Rectal smooth muscle tissue (tissue), 1 donor: ENCODE measurements at regions not wholly inside any gene's neighbourhood (a gene's known extent, or its start where the extent isn't known, plus 50 kb on each side); places are given as distances from the start of the nearest gene placed in this dataset.
"Not testable (repeated sequence)": the region's sequence is repeated elsewhere in the genome, so short reads cannot be mapped to it uniquely, and the experiment has no call there.

Experiments
- H3K27ac ChIP-seq: one replicate; pipeline ENCODE4 v1.7.0; 2013; ENCODE audit warnings: low read depth, low read length, inconsistent platforms
- H3K27me3 ChIP-seq: one replicate; pipeline ENCODE4 v1.7.0; 2013; ENCODE audit warnings: low read length; ENCODE audit not compliant: control insufficient read depth, insufficient read depth
- H3K36me3 ChIP-seq: one replicate; pipeline ENCODE4 v1.7.0; 2013; ENCODE audit warnings: low read length; ENCODE audit not compliant: control insufficient read depth, insufficient read depth
- H3K4me1 ChIP-seq: one replicate; pipeline ENCODE4 v1.7.0; 2013; ENCODE audit warnings: low read length; ENCODE audit not compliant: control insufficient read depth, insufficient read depth
- H3K4me3 ChIP-seq: one replicate; pipeline ENCODE4 v1.7.0; 2013; ENCODE audit warnings: low read length
- H3K9ac ChIP-seq: one replicate; pipeline ENCODE4 v1.7.0; 2013; ENCODE audit warnings: low read length

DNA sequence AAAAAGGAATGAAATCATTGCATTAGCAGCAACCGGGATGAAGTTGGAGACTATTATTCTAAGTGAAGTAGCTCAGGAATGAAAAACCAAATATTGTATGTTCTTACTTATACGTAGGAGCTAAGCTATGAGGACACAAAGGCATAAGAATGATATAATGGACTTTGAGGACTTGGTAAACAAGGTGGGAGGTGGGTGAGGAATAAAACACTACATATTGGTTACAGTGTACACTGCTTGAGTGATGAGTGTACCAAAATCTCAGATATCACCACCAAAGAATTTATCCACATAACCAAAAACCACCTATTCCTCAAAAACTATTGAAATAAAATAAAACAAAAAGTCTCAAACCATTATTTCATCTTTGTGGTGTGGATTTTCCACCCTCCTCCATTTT is 593.5 kb downstream of the TENT5A start:
- H3K27me3 ChIP-seq: no peaks in the 10 kb centered on the region
- no peak overlapping the region for H3K9ac ChIP-seq
- H3K4me1 ChIP-seq: no peaks in the 10 kb centered on the region
- H3K36me3 ChIP-seq: no peaks in the 10 kb centered on the region
- H3K4me3 ChIP-seq: no peak overlapping the region
- H3K27ac ChIP-seq: no peak overlapping the region

DNA sequence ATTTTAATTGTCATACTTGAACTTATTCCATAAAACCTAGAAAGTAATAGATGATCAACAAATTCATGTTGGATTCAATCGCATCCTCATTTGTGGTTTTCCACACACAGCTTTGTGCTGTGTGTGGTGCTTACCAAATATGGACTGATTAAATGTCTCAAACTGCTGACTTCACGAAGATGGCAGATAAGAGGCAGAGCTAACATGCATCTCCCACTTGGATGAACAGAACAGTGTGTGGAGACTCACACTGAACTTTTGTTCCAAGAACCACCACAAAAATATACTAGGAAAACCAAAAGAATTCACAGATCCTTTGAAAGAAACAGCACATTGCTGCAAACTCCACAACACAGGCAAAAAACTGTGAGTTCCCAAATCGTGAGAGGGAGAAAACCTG is 603.7 kb downstream of the TENT5A start:
- no peak overlapping the region for H3K27ac ChIP-seq
- H3K27me3 ChIP-seq: no peaks in the 10 kb centered on the region
- no peaks in the 10 kb centered on the region for H3K4me1 ChIP-seq
- H3K9ac ChIP-seq: no peak overlapping the region
- H3K4me3 ChIP-seq: no peak overlapping the region
- H3K36me3 ChIP-seq: no peaks in the 10 kb centered on the region

GRCh38 chr6:81145506-81145905 is 607.0 kb downstream of the TENT5A start:
- H3K4me3 ChIP-seq: no peak overlapping the region
- H3K9ac ChIP-seq: no peak overlapping the region
- no peaks in the 10 kb centered on the region for H3K27me3 ChIP-seq
- no peaks in the 10 kb centered on the region for H3K36me3 ChIP-seq
- no peak overlapping the region for H3K27ac ChIP-seq
- no peaks in the 10 kb centered on the region for H3K4me1 ChIP-seq

GRCh38 chr6:81144346-81144745 is 608.1 kb downstream of the TENT5A start:
- H3K4me1 ChIP-seq: no peaks in the 10 kb centered on the region
- H3K9ac ChIP-seq: no peak overlapping the region
- H3K36me3 ChIP-seq: no peaks in the 10 kb centered on the region
- no peak overlapping the region for H3K27ac ChIP-seq
- H3K27me3 ChIP-seq: no peaks in the 10 kb centered on the region
- H3K4me3 ChIP-seq: no peak overlapping the region

DNA sequence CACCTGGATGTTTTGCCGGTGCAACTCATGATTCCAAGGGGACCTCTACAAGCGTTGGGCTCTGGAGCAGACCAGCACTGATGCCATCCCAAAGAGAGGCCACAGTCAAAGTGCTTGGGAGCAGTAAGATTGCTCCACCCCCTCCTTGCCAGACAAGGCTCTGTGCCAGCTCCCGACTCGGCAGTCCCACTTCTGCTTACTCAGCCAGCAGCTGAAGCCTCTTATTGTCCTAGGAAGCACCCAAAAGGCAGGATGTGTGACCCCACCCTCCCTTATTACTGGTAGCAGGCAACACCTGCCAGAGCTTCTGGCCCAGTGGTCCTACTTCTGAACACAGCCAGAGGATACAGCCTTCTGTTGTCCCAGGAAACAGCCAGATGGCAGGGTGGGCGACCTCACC is 614.2 kb downstream of the TENT5A start:
- no peak overlapping the region for H3K27ac ChIP-seq
- H3K9ac ChIP-seq: no peak overlapping the region
- H3K36me3 ChIP-seq: no peaks in the 10 kb centered on the region
- H3K27me3 ChIP-seq: no peaks in the 10 kb centered on the region
- no peak overlapping the region for H3K4me3 ChIP-seq
- no peaks in the 10 kb centered on the region for H3K4me1 ChIP-seq

DNA sequence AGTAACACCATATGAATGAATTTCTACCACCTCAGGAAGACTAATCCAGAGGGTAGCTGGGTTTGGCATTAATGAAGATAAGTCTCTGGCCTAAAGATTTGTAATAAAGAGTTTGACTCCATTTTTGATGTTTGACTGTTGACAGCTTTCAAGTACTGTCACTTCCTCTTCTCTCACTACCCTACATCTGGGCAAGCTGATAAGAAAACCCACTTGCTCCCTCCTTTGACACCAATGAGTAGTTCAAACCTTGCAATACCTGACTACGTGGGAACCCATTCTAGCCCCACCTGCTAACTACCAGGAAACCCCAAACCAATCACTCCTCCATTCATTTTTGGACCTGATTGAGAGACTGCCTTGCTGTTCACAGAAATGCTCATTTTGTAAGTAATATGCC is 621.5 kb downstream of the TENT5A start:
- Histone ChIP-seq H3K4me1 (no peaks in the 10 kb centered on the region), H3K4me3 (no peak overlapping the region), H3K27me3 (no peaks in the 10 kb centered on the region), H3K27ac (no peak overlapping the region), H3K36me3 (no peaks in the 10 kb centered on the region), H3K9ac (no peak overlapping the region)

DNA sequence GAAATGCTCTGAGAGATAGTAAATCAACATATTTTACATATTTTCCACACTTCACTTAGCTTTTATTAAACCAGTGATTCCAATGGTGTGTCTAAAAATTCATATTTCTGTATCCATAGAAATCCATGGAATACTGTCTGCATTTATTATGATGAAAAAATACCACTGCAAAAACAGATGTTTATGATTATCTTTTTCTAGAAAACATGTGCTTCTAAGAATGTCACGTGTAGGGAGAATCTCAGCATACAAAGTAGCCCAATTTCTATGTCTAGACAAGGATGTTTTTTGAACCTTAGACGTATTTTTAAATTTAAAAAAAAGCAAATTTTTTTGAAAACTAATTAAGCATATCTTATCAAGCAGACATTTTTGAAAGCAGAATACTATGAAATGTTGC is 622.4 kb downstream of the TENT5A start:
- Histone ChIP-seq H3K4me3 (no peak overlapping the region), H3K36me3 (no peaks in the 10 kb centered on the region), H3K9ac (no peak overlapping the region), H3K27me3 (no peaks in the 10 kb centered on the region), H3K27ac (no peak overlapping the region), H3K4me1 (no peaks in the 10 kb centered on the region)

DNA sequence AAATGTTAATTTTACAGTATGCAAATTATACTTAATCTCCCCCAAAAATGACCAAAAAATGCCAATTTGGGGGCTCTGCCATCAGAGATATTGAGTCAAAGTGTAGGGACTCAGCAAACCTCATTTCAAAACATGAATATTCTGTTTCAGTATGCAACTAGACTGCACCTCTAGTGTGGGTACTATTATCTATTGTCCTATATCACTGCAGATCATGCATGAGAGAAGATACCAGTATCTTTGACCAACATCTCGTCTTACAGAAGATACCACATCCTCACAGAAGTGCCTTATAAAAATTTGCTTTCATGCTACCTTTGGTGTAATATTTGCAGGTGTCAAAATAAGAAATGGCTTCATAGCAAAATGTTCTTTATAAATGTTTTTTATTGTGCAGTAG is 623.8 kb downstream of the TENT5A start:
- H3K27me3 ChIP-seq: no peaks in the 10 kb centered on the region
- no peaks in the 10 kb centered on the region for H3K36me3 ChIP-seq
- no peaks in the 10 kb centered on the region for H3K4me1 ChIP-seq
- no peak overlapping the region for H3K9ac ChIP-seq
- no peak overlapping the region for H3K27ac ChIP-seq
- no peak overlapping the region for H3K4me3 ChIP-seq

DNA sequence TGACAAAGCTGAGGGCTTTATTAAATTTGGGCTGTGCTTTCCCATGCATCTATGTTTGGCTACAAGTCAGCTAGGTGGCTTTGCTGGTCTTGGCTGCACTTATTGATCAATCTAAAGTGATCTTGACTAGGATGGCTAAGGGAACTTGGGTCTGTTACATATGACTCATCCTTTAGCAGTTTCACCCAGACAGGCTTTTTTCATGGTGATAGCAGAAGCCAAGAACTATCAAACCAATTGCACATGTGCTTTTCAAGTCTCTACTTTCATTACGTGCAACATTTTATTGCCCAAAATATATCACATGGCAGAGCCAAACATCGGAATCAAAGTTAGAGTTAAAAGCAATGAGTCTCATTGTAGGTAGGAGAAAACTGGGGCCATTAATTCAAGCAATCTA is 626.3 kb downstream of the TENT5A start:
- H3K4me3 ChIP-seq: no peak overlapping the region
- no peaks in the 10 kb centered on the region for H3K27me3 ChIP-seq
- no peaks in the 10 kb centered on the region for H3K4me1 ChIP-seq
- H3K27ac ChIP-seq: no peak overlapping the region
- no peak overlapping the region for H3K9ac ChIP-seq
- no peaks in the 10 kb centered on the region for H3K36me3 ChIP-seq

DNA sequence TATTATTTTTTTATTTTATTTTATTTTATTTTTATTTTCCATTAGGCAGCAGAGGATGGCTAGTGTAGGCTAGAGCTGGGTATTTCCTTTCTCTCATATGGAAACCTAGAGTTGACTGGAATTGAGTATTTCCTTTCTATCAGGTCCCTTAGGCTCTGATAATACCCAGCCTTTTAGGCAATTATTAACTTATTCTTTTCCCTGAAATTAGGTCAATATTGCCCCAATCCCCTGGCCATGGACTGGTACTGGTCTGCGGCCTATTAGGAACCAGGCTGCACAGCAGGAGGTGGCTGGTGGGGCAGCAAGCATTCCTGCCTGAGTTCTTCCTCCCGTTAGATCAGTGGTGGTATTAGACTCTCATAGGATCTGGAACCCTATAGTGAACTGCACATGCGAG is 632.2 kb downstream of the TENT5A start:
- H3K4me1 ChIP-seq: no peaks in the 10 kb centered on the region
- H3K27ac ChIP-seq: no peak overlapping the region
- no peak overlapping the region for H3K4me3 ChIP-seq
- H3K27me3 ChIP-seq: no peaks in the 10 kb centered on the region
- no peak overlapping the region for H3K9ac ChIP-seq
- H3K36me3 ChIP-seq: no peaks in the 10 kb centered on the region

- Histone ChIP-seq H3K36me3 (no peaks in the 10 kb centered on the region), H3K27me3 (no peaks in the 10 kb centered on the region), H3K4me1 (no peaks in the 10 kb centered on the region), H3K4me3 (no peak overlapping the region), H3K27ac (no peak overlapping the region), H3K9ac (no peak overlapping the region)
These were observed 646.5 kb downstream of the TENT5A start for GRCh38 chr6:81105998-81106397.

- no peaks in the 10 kb centered on the region for H3K4me1 ChIP-seq
- H3K9ac ChIP-seq: no peak overlapping the region
- H3K36me3 ChIP-seq: no peaks in the 10 kb centered on the region
- no peak overlapping the region for H3K27ac ChIP-seq
- no peaks in the 10 kb centered on the region for H3K27me3 ChIP-seq
- H3K4me3 ChIP-seq: no peak overlapping the region
These were observed 654.2 kb downstream of the TENT5A start for GRCh38 chr6:81098109-81098814.

DNA sequence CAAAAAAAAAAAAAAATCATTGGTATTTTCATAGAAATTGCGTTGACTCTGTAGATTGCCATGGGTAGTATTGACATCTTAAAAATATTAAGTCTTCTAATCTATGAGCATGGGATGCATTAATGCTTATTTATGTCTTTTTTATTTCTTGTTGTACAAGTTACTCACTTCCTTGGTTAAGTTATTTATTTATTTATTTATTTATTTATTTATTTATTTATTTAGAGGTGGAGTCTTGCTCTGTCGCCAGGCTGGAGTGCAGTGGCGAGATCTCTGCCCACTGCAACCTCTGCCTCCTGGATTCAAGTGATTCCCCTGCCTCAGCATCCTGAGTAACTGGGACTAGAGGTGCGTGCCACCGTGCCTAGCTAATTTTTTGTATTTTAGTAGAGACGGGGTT is 656.0 kb downstream of the TENT5A start:
- not testable (repeated sequence) for H3K36me3 ChIP-seq, H3K27me3 ChIP-seq, H3K27ac ChIP-seq, H3K9ac ChIP-seq, H3K4me1 ChIP-seq, H3K4me3 ChIP-seq
